PC-3 (cell line): ENCODE measurements at regions not wholly inside any gene's neighbourhood (a gene's known extent, or its start where the extent isn't known, plus 50 kb on each side); places are given as distances from the start of the nearest gene placed in this dataset.
"Not testable (repeated sequence)": the region's sequence is repeated elsewhere in the genome, so short reads cannot be mapped to it uniquely, and the experiment has no call there.

Source experiments
- ATAC-seq: fragments of 200-7000 bp; cut with Tn5 transposase; 2 replicates; pipeline ENCODE4 v1.9.1; 2020; ENCODE audit warnings: mild to moderate bottlenecking, moderate library complexity
- BruUV-seq: library from RNA; stranded (reverse); fragments of 400-500 nt; replicated peaks from 2 replicates; lab custom pipeline; 2021; lab: Mats Ljungman, UMichigan
- CTCF ChIA-PET: fragments of 300-600 bp; sonication (Branson Sonifier 250); formaldehyde crosslinking; loops from one replicate; lab custom pipeline; 2022; ENCODE audit warnings: antibody characterized with exemption; lab: Charles Lee
- POLR2A ChIA-PET: fragments of 300-600 bp; sonication (Branson Sonifier 250); formaldehyde crosslinking; loops from one replicate; lab custom pipeline; 2022; ENCODE audit warnings: antibody characterized with exemption; ENCODE audit not compliant: unreplicated experiment; lab: Charles Lee
- DNase-seq: peaks from one replicate; pipeline ENCODE4 v3.0.0-alpha.2; 2015
- H2AFZ ChIP-seq: fragments of 300-600 bp; sonication (generic); 2 replicates; pipeline ENCODE4 v1.6.0; 2016; ENCODE audit warnings: antibody characterized with exemption, low read length
- H3F3A ChIP-seq: fragments of 300-600 bp; sonication (generic); one replicate; pipeline ENCODE4 v1.6.0; 2017; ENCODE audit warnings: antibody characterized with exemption, low read length, control low read depth, mild to moderate bottlenecking; ENCODE audit not compliant: unreplicated experiment
- H3K27ac ChIP-seq: fragments of 300-600 bp; sonication (generic); 2 replicates; pipeline ENCODE4 v1.5.1; 2016; ENCODE audit warnings: mild to moderate bottlenecking, low read length
- H3K27me3 ChIP-seq: fragments of 300-600 bp; sonication (generic); 2 replicates; pipeline ENCODE4 v1.6.1; 2016; ENCODE audit warnings: low read length, mixed read lengths
- H3K36me3 ChIP-seq: fragments of 300-600 bp; sonication (generic); 2 replicates; pipeline ENCODE4 v1.6.1; 2016; ENCODE audit warnings: low read depth, mixed run types, low read length, mixed read lengths
- H3K4me1 ChIP-seq: fragments of 300-600 bp; sonication (generic); 2 replicates; pipeline ENCODE4 v1.5.1; 2016; ENCODE audit warnings: low read length; ENCODE audit not compliant: insufficient read depth
- H3K4me2 ChIP-seq: fragments of 300-600 bp; sonication (generic); 2 replicates; pipeline ENCODE4 v1.6.0; 2016; ENCODE audit warnings: low read length
- H3K4me3 ChIP-seq: fragments of 300-600 bp; sonication (generic); 2 replicates; pipeline ENCODE4 v1.5.1; 2016; ENCODE audit warnings: mild to moderate bottlenecking, low read length, mixed read lengths
- H3K79me2 ChIP-seq: fragments of 300-600 bp; sonication (generic); 2 replicates; pipeline ENCODE4 v1.6.1; 2017; ENCODE audit warnings: low read length, mixed read lengths
- H3K9ac ChIP-seq: fragments of 300-600 bp; sonication (generic); 2 replicates; pipeline ENCODE4 v1.6.0; 2016; ENCODE audit warnings: mild to moderate bottlenecking, low read length
- H3K9me2 ChIP-seq: fragments of 300-600 bp; sonication (generic); replicated peaks from 2 replicates; pipeline ENCODE4 v1.6.1; 2016; ENCODE audit warnings: mixed run types, low read length, mixed read lengths
- H3K9me3 ChIP-seq: fragments of 300-600 bp; sonication (generic); 2 replicates; pipeline ENCODE4 v1.6.1; 2016; ENCODE audit warnings: low read length, mixed read lengths
- H4K20me1 ChIP-seq: fragments of 300-600 bp; sonication (generic); 2 replicates; pipeline ENCODE4 v1.6.1; 2016; ENCODE audit warnings: low read length, mixed read lengths
- EZH2 ChIP-seq: fragments of 300-600 bp; sonication (generic); IDR thresholded peaks from one replicate; pipeline ENCODE4 v1.6.1; 2017; ENCODE audit warnings: antibody characterized with exemption, mild to moderate bottlenecking, low read length; ENCODE audit not compliant: unreplicated experiment
- EZH2phosphoT487 ChIP-seq: fragments of 300-600 bp; sonication (generic); IDR thresholded peaks from 2 replicates; pipeline ENCODE4 v1.6.1; 2018; ENCODE audit warnings: mild to moderate bottlenecking, antibody characterized with exemption, low read length, borderline replicate concordance
- intact Hi-C: fragments of 100-400 bp; cut with micrococcal nuclease; formaldehyde crosslinking; loops from 2 replicates; pipeline ENCODE4 v1.9.0; 2023
- TF ChIP-seq, protein P1 (sequence below): fragments of 300-600 bp; sonication (generic); conservative IDR thresholded peaks from 2 replicates; pipeline ENCODE4 v1.5.1; 2017; ENCODE audit warnings: antibody characterized with exemption, low read depth, mild to moderate bottlenecking, low read length

DNA sequence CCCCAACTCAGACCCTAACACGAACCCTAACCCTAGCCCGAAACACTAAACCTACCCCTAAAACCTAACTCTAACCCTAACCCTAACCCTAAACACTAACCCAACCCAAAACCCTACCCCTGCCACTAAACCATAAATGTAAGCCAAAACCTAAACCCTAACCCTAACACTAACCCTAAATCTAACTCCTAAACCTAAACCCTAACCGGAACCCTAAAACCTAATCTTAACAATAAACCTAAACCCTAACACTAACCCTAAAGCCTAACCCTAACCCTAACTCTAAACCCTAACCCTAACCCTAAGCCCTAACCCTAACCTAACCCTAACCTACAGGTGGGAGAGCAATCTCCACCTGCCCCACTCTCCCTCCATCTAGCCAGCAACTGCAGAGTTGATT is 152.3 kb downstream of the OR4M2 start:
- H3K4me2 ChIP-seq: no peak overlapping the region
- H4K20me1 ChIP-seq: no peaks in the 10 kb centered on the region
- H3K27ac ChIP-seq: no peak overlapping the region
- H3K36me3 ChIP-seq: no peaks in the 10 kb centered on the region
- TF ChIP-seq EZH2phosphoT487: no peak
- TF ChIP-seq, protein P1, sequence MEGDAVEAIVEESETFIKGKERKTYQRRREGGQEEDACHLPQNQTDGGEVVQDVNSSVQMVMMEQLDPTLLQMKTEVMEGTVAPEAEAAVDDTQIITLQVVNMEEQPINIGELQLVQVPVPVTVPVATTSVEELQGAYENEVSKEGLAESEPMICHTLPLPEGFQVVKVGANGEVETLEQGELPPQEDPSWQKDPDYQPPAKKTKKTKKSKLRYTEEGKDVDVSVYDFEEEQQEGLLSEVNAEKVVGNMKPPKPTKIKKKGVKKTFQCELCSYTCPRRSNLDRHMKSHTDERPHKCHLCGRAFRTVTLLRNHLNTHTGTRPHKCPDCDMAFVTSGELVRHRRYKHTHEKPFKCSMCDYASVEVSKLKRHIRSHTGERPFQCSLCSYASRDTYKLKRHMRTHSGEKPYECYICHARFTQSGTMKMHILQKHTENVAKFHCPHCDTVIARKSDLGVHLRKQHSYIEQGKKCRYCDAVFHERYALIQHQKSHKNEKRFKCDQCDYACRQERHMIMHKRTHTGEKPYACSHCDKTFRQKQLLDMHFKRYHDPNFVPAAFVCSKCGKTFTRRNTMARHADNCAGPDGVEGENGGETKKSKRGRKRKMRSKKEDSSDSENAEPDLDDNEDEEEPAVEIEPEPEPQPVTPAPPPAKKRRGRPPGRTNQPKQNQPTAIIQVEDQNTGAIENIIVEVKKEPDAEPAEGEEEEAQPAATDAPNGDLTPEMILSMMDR: no peak
- TF ChIP-seq EZH2: no peak
- H3F3A ChIP-seq: no peaks in the 10 kb centered on the region
- no peak overlapping the region for H3K4me3 ChIP-seq
- DNase-seq: no peak
- H3K9me3 ChIP-seq: peaks cover 41% of the 10 kb centered on the region
- no peaks in the 10 kb centered on the region for H3K79me2 ChIP-seq
- CTCF ChIA-PET: no interaction called here
- POLR2A ChIA-PET: no interaction called here
- ATAC-seq: no peak
- H3K4me1 ChIP-seq: no peaks in the 10 kb centered on the region
- no peak overlapping the region for H2AFZ ChIP-seq
- no peak overlapping the region for H3K9ac ChIP-seq
- intact Hi-C loops: no loop called here
- no peaks in the 10 kb centered on the region for H3K9me2 ChIP-seq
- no peaks in the 10 kb centered on the region for H3K27me3 ChIP-seq
- no TSS peak for BruUV-seq

DNA sequence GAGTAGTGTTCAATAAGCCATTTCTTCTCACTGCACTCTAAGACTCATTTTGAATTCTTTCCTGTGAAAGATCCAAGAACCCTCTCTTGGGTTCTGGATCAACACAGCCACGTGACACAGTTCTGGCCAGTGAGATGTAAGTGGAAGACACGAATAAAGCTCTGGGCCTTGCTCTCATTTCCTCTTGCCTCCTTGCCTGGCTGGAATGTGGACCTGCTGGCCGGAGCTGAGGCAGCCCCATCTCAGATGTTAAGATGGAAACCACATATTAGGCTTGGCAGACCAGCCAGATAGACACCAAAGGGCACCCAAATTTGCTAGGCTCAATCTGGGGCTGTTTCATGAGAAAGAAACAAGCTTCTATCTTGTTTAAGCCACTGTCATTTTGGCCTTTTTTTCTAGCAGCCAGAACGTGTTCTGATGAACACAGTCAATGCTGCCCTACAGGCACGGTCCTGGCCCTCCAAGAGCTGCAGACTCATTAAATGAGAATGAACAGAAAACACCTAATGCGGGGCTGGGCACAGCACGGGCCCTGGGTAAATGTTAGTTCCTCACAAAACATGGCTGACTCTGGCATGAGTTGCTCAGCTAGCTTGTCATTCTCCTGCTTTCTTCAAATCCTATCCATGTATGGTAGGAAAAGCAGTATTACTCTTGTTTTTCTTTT is 155.1 kb downstream of the OR4M2 start:
- CTCF ChIA-PET, DNase-seq, H4K20me1 ChIP-seq, H3F3A ChIP-seq, intact Hi-C loops, H3K36me3 ChIP-seq, POLR2A ChIA-PET, H3K4me2 ChIP-seq, H3K4me3 ChIP-seq, H3K4me1 ChIP-seq, H2AFZ ChIP-seq, H3K27ac ChIP-seq, ATAC-seq, BruUV-seq, H3K79me2 ChIP-seq, H3K27me3 ChIP-seq, H3K9me2 ChIP-seq, H3K9ac ChIP-seq: not testable (repeated sequence)
- peaks cover 33% of the 10 kb centered on the region for H3K9me3 ChIP-seq

DNA sequence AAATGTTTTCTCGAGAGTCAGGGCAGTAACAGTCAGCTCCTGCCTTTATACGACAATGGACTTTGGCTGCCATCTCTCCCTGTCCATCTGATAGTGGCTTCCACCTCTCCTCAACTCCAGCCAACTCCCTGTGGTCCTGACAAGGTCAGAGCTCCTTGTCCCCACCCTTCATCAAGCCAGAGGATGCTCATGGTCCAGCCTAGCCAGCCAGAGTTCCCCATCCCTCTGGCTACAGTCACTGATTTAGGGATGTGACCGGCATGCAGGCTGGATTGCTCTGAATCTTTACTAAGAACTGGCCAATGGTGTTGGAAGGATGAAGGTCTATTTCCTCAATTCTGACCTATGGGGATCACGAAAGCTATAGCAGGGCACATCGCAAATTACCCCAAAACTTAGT is 156.1 kb downstream of the OR4M2 start:
- no peak overlapping the region for H3K4me3 ChIP-seq
- no peak overlapping the region for H3K27ac ChIP-seq
- H3K79me2 ChIP-seq: no peaks in the 10 kb centered on the region
- POLR2A ChIA-PET: no interaction called here
- ATAC-seq: no peak
- CTCF ChIA-PET: no interaction called here
- no peaks in the 10 kb centered on the region for H3K27me3 ChIP-seq
- peaks cover 34% of the 10 kb centered on the region for H3K9me3 ChIP-seq
- no peak overlapping the region for H3K9ac ChIP-seq
- no peaks in the 10 kb centered on the region for H4K20me1 ChIP-seq
- no peak for DNase-seq
- no TSS peak for BruUV-seq
- H3K4me2 ChIP-seq: no peak overlapping the region
- H3F3A ChIP-seq: no peaks in the 10 kb centered on the region
- no peak overlapping the region for H2AFZ ChIP-seq
- intact Hi-C loops: no loop called here
- H3K4me1 ChIP-seq: no peaks in the 10 kb centered on the region
- H3K36me3 ChIP-seq: no peaks in the 10 kb centered on the region
- no peaks in the 10 kb centered on the region for H3K9me2 ChIP-seq
- TF ChIP-seq EZH2phosphoT487 (no peak), EZH2 (no peak)

DNA sequence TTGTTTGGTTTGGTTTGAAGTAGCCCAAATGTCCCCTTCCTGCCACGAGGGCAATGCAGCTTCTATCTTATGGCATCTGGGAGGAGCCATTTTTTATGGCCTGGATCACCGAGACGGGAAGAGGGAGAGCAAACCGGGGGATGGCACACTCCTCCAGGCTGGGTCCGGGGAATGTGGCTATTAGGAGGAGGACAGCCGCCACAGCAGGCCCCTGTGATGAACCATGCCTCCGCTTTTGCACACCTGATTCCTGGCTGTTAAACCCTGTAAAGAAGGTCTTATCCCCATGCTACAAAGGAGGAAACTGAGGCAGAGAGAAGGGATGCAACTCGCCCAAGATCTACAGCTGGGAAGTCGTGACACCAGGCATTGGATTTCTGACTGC is 157.6 kb downstream of the OR4M2 start:
- Histone ChIP-seq H3K9ac (no peak overlapping the region), H3K27ac (no peak overlapping the region), H4K20me1 (no peaks in the 10 kb centered on the region), H3K4me1 (no peaks in the 10 kb centered on the region), H3F3A (no peaks in the 10 kb centered on the region), H3K36me3 (no peaks in the 10 kb centered on the region), H3K4me3 (no peak overlapping the region), H2AFZ (no peak overlapping the region), H3K27me3 (no peaks in the 10 kb centered on the region), H3K9me2 (no peaks in the 10 kb centered on the region), H3K4me2 (no peak overlapping the region), H3K9me3 (peaks cover 30% of the 10 kb centered on the region), H3K79me2 (no peaks in the 10 kb centered on the region)
- ATAC-seq (no peak), DNase-seq (no peak)
- intact Hi-C loops: no loop called here
- POLR2A ChIA-PET: no interaction called here
- CTCF ChIA-PET: no interaction called here
- TF ChIP-seq EZH2 (no peak), EZH2phosphoT487 (no peak)
- TF ChIP-seq, protein P1: no peak
- BruUV-seq: no TSS peak

DNA sequence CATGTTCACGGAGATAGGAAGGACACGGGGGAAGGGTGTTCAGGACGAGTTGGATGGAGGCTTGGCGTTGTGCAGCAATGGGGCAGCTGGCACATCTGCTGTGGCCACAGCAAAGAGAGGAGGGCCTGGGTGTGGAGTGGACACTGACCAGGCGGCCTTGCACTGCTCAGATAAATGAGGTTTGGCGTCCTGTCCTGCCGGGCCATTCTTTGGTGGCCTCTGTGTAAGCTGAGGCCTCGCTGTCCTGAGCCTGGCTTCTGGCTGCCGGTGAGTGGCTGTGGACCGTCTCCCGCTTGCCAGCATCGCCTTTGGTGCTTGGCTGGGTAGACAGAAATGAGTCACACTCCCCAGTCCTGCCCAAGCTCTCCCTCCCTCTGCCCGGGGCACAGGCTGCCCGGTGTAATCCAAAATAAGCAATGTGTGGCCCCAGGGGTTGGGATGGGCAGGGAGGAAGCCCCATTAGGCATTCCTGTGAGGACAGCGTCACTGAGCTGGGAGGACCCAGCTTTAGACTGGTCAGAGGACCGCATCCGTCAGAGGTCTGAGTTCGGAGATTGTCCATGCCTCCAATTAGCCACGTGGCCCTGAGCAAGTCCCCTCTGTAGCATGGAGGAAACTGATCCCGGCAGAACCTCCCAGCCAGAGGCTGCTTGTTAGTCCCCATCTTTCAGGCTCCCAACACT is 158.1 kb downstream of the OR4M2 start:
- H3K4me3 ChIP-seq, BruUV-seq, H3K9ac ChIP-seq, H3K36me3 ChIP-seq, intact Hi-C loops, H3K27me3 ChIP-seq, H4K20me1 ChIP-seq, H3K79me2 ChIP-seq, H3K9me2 ChIP-seq, H3K4me1 ChIP-seq, H2AFZ ChIP-seq, CTCF ChIA-PET, POLR2A ChIA-PET, H3K4me2 ChIP-seq, H3F3A ChIP-seq, DNase-seq, H3K27ac ChIP-seq: not testable (repeated sequence)
- peak; percentile 80 for ATAC-seq
- peaks cover 30% of the 10 kb centered on the region for H3K9me3 ChIP-seq
